ENCODE measurements at regions not wholly inside any gene's neighbourhood (a gene's known extent, or its start where the extent isn't known, plus 50 kb on each side); places are given as distances from the start of the nearest gene placed in this dataset.

DNA sequence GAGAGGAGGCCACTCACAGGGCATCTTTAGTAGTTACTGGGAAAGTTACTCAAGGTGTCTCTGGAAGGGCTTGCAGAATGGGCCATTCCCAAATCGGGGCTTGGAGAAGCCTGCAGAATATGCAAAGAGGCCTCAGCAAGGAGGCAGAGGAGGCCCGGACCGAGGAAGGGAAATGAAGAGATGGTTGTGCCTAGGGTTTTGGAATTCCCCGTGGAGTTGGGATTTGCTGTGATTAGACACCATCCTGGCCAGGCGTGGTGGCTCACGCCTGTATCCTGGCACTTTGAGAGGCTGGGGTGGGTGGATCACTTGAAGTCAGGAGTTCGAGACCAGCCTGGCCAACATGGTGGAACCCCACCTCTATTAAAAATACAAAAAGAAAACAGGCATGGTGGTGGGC lies 193.0 kb downstream of the IRF8 start:
- H4K20me1 ChIP-seq (ENCODE audit: control insufficient read depth, insufficient read depth, low read depth, low read length) = no peaks in the 10 kb centered on the region
- H3K9me3 ChIP-seq (ENCODE audit: control insufficient read depth, insufficient read depth, low read length) = no peaks in the 10 kb centered on the region
- TF ChIP-seq EZH2phosphoT487 (IDR thresholded peaks at IDR 0.05; ENCODE audit: borderline replicate concordance, low read length) = no peak
- TF ChIP-seq, protein P1, sequence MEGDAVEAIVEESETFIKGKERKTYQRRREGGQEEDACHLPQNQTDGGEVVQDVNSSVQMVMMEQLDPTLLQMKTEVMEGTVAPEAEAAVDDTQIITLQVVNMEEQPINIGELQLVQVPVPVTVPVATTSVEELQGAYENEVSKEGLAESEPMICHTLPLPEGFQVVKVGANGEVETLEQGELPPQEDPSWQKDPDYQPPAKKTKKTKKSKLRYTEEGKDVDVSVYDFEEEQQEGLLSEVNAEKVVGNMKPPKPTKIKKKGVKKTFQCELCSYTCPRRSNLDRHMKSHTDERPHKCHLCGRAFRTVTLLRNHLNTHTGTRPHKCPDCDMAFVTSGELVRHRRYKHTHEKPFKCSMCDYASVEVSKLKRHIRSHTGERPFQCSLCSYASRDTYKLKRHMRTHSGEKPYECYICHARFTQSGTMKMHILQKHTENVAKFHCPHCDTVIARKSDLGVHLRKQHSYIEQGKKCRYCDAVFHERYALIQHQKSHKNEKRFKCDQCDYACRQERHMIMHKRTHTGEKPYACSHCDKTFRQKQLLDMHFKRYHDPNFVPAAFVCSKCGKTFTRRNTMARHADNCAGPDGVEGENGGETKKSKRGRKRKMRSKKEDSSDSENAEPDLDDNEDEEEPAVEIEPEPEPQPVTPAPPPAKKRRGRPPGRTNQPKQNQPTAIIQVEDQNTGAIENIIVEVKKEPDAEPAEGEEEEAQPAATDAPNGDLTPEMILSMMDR (IDR thresholded peaks at IDR 0.05; ENCODE audit: low read depth, low read length, poor library complexity, severe bottlenecking) = no peak
- no peaks in the 10 kb centered on the region for H3K27me3 ChIP-seq (ENCODE audit: control insufficient read depth, low read length)
- no peak overlapping the region for H3K4me3 ChIP-seq (ENCODE audit: low read length)
- H3K4me1 ChIP-seq (ENCODE audit: control insufficient read depth, low read length) = no peaks in the 10 kb centered on the region
- no peaks in the 10 kb centered on the region for H3K9me2 ChIP-seq (replicated peaks; ENCODE audit: control insufficient read depth, low read length)
- no peaks in the 10 kb centered on the region for H3K36me3 ChIP-seq (ENCODE audit: control insufficient read depth, low read length)
- H3K4me2 ChIP-seq (ENCODE audit: low read length) = no peak overlapping the region
- no peak overlapping the region for H3K27ac ChIP-seq (ENCODE audit: low read depth, low read length)
- H3F3A ChIP-seq (ENCODE audit: control insufficient read depth, insufficient read depth) = no peaks in the 10 kb centered on the region
- H3K79me2 ChIP-seq (ENCODE audit: control insufficient read depth, low read length) = no peaks in the 10 kb centered on the region

DNA sequence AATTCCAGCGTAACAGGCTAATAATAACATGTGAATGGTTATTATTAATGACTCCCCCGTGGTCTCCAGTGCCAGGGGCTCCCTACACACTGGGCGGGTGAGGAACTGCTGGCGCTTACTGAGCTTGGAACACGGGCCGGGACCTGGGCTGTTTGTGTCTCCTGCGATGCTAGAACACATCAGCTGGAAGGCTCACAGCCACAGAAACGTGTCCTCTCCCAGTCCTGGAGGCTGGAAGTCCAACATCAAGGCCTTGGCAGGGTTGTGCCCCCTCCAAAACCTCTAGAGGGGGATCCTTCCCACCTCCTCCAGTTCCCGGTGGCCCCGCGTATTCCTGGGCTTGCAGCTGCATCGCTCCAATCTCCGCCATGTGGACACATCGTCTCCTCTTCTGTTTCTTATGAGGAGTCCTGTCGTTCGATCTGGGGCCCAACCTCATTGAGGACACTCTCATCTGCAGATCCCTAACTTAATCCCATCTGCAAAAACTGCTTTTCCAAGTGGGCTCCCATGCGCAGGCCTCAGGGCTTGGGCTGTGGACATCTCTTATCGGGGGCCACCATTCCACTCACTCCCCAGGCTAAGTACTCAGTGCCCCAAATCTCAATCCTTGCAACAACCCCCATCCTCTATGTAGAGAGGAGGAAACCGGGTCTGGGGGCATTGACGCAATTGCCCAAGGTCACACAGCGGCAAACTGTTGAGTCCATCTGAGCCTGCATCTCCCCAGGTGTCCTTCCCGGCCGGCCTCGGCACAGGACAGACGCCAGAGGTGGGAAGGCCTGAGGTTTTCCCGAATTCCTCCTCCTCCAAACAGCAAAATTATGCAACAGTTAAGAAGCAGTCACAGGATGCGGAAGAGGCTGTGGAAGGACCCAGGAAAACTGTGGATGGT lies 193.9 kb downstream of the IRF8 start:
- Histone ChIP-seq H3K9me3 (ENCODE audit: control insufficient read depth, insufficient read depth, low read length) (no peaks in the 10 kb centered on the region), H3K4me2 (ENCODE audit: low read length) (no peak overlapping the region), H3K4me1 (ENCODE audit: control insufficient read depth, low read length) (no peaks in the 10 kb centered on the region), H3K4me3 (ENCODE audit: low read length) (no peak overlapping the region), H3K27me3 (ENCODE audit: control insufficient read depth, low read length) (no peaks in the 10 kb centered on the region), H3K79me2 (ENCODE audit: control insufficient read depth, low read length) (no peaks in the 10 kb centered on the region), H3K27ac (ENCODE audit: low read depth, low read length) (no peak overlapping the region), H3F3A (ENCODE audit: control insufficient read depth, insufficient read depth) (no peaks in the 10 kb centered on the region), H3K9me2 (replicated peaks; ENCODE audit: control insufficient read depth, low read length) (no peaks in the 10 kb centered on the region), H4K20me1 (ENCODE audit: control insufficient read depth, insufficient read depth, low read depth, low read length) (no peaks in the 10 kb centered on the region), H3K36me3 (ENCODE audit: control insufficient read depth, low read length) (no peaks in the 10 kb centered on the region)
- TF ChIP-seq EZH2phosphoT487 (IDR thresholded peaks at IDR 0.05; ENCODE audit: borderline replicate concordance, low read length) = no peak
- TF ChIP-seq, protein P1 (IDR thresholded peaks at IDR 0.05; ENCODE audit: low read depth, low read length, poor library complexity, severe bottlenecking) = no peak

DNA sequence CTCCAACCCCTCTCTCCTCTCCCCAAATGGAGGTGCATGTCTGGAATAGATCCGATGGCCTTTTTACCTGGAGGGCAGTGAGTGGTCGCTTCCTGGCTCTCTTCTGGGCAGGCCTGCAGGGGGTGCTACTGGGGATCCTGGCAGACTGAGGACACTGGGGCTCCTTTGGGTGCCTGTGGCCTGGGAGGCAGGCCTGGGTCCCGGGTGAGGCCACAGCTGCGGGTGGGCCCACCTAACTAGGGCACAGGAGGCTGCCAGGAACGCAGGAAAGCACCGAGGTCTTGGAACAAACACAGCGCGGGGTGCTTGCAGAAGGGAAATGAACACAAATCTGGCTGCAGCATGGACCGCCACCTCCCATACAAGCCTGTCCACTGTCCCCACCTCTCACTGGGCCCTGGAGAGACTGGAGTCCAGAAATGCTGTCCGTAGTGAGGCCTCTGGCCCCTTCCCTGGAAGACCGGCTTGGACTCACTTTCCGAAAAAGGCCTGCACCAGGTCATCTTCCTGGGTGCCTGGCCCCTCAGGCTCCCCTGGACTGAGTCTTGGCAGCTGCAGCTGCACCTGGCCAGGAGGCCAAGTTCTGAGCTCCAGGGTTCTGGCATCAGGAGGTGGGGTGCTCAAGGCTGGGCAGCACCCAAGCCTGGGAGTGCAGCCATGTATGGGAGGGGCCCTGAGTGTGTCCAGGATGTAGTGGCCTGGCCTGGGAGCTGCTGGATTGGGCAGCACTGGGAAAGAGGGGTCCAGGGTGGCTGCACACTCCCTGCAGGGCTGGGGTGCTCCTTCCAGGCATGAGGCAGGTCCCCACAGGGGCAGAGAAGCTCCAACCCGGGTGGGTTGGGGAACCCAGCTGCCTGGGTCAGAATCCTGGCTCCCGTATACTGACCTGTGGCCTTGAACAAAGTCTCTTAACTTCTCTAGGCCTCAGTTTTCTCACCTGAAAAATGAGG lies 195.1 kb downstream of the IRF8 start:
- no peaks in the 10 kb centered on the region for H3K79me2 ChIP-seq (ENCODE audit: control insufficient read depth, low read length)
- H3K4me3 ChIP-seq (ENCODE audit: low read length) = no peak overlapping the region
- no peaks in the 10 kb centered on the region for H4K20me1 ChIP-seq (ENCODE audit: control insufficient read depth, insufficient read depth, low read depth, low read length)
- no peak overlapping the region for H3K27ac ChIP-seq (ENCODE audit: low read depth, low read length)
- TF ChIP-seq, protein P1 (IDR thresholded peaks at IDR 0.05; ENCODE audit: low read depth, low read length, poor library complexity, severe bottlenecking) = peak; percentile 26
- no peak for TF ChIP-seq EZH2phosphoT487 (IDR thresholded peaks at IDR 0.05; ENCODE audit: borderline replicate concordance, low read length)
- H3K9me3 ChIP-seq (ENCODE audit: control insufficient read depth, insufficient read depth, low read length) = no peaks in the 10 kb centered on the region
- H3K9me2 ChIP-seq (replicated peaks; ENCODE audit: control insufficient read depth, low read length) = no peaks in the 10 kb centered on the region
- H3K4me2 ChIP-seq (ENCODE audit: low read length) = no peak overlapping the region
- H3K36me3 ChIP-seq (ENCODE audit: control insufficient read depth, low read length) = no peaks in the 10 kb centered on the region
- no peaks in the 10 kb centered on the region for H3F3A ChIP-seq (ENCODE audit: control insufficient read depth, insufficient read depth)
- no peaks in the 10 kb centered on the region for H3K27me3 ChIP-seq (ENCODE audit: control insufficient read depth, low read length)
- H3K4me1 ChIP-seq (ENCODE audit: control insufficient read depth, low read length) = no peaks in the 10 kb centered on the region

All from DOHH2 (cell line).